Psoas muscle (tissue), 7 donors: ENCODE measurements at regions not wholly inside any gene's neighbourhood (a gene's known extent, or its start where the extent isn't known, plus 50 kb on each side); places are given as distances from the start of the nearest gene placed in this dataset.

Experiments
- ATAC-seq, 4 donors: fragments of 200-7000 bp; cut with Tn5 transposase; one replicate each; pipeline ENCODE4 v1.9.1; 2020; ENCODE audit warnings: moderate library complexity in 3 of 4, mild to moderate bottlenecking in 2 of 4
- DNase-seq, 2 donors: peaks; one replicate each; pipeline ENCODE4 v3.0.0-alpha.2; 2020
- H3K27ac ChIP-seq: fragments of 200-600 bp; one replicate; pipeline ENCODE4 v1.8.0; 2022
- H3K27me3 ChIP-seq, 3 donors: fragments of 200-600 bp in 1 of 3; one replicate each; pipeline versions ENCODE4 v1.6.1 to v1.8.0; 2013 to 2022; ENCODE audit warnings: low read length in 2 of 3, mild to moderate bottlenecking in 2 of 3, moderate library complexity in 1 of 3; ENCODE audit not compliant: insufficient read depth in 3 of 3
- H3K36me3 ChIP-seq, 2 donors: fragments of 200-600 bp in 1 of 2; one replicate each; pipeline versions ENCODE4 v1.6.1 to v1.8.0; 2013 to 2022; ENCODE audit warnings: low read depth in 1 of 2, mild to moderate bottlenecking in 1 of 2, moderate library complexity in 1 of 2; ENCODE audit not compliant: insufficient read depth in 1 of 2
- H3K4me1 ChIP-seq: fragments of 200-600 bp; one replicate; pipeline ENCODE4 v1.8.0; 2022
- H3K4me3 ChIP-seq: fragments of 200-600 bp; one replicate; pipeline ENCODE4 v1.8.0; 2022; ENCODE audit warnings: mild to moderate bottlenecking
- H3K9me3 ChIP-seq: fragments of 200-600 bp; one replicate; pipeline ENCODE4 v1.8.0; 2022
- CTCF ChIP-seq: fragments of 200-600 bp; IDR thresholded peaks from one replicate; pipeline ENCODE4 v1.8.0; 2022; ENCODE audit warnings: antibody characterized with exemption
- WGBS, 3 donors: extraction: QIAGEN DNeasy Blood & Tissue Kit; methylation state at CpG; one replicate each; pipeline versions ENCODE4 v1.1.6 to v1.1.7; 2013; 5-methylcytosine and 5-hydroxymethylcytosine counted together
- intact Hi-C, 2 donors: fragments of 100-400 bp; cut with DNase I; formaldehyde crosslinking; loops; one replicate each; pipeline versions ENCODE4 v1.11.0 to v1.14.2; 2022
- donor health status: healthy with polysubstance abuse.
- donor health status: DM: no; HTN: no; CAD: no; lungs with moderate emphysema.
- donor health status: Bipolar disorder and iron deficiency.
- donor health status: healthy.
- donor health status: DM: yes; HTN: yes; CAD: no.
- donor health status: DM: no; HTN: no; CAD: no.
- donor health status: DM: yes; HTN: yes; CAD: no.

DNA sequence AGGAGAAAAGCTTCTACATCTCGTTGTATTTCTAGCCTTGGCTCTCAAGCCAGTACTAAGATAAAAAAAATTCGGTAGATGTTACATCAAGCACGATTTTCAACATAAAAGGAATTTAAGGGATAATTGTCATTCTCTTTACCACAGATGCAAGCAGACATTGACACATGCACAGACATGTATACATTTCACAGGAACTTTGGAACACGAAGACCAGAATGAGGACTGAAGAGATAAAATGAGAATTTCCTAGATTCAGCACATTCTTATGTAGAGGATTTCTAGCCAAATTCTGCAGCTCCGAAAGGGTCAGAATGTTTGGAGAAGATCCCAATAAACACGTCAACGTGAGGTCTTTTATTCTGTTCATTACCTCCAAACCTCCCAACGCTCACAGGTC is 284.5 kb upstream of the ARGLU1 start:
- H3K36me3 ChIP-seq, result no peaks in the 10 kb centered on the region
- ATAC-seq (no peak), DNase-seq (no peak)
- no peaks in the 10 kb centered on the region for H3K4me1 ChIP-seq
- H3K27ac ChIP-seq, result no peak overlapping the region
- H3K27me3 ChIP-seq, result no peaks in the 10 kb centered on the region
- H3K4me3 ChIP-seq, result no peak overlapping the region
- WGBS, 3 donors, result 57 to 62% (median 58%) methylated on average over 8 of the region's 8 CpGs
- no peaks in the 10 kb centered on the region for H3K9me3 ChIP-seq
- TF ChIP-seq CTCF, result no peak
- intact Hi-C loops, result no loop called here

GRCh38 chr13:106850973-106851650 is 283.2 kb upstream of the ARGLU1 start:
- DNase-seq, result no peak
- H3K4me1 ChIP-seq, result no peaks in the 10 kb centered on the region
- intact Hi-C loops, result no loop called here
- H3K4me3 ChIP-seq, result no peak overlapping the region
- WGBS, 3 donors, result 76 to 80% (median 79%) methylated on average over 7 of the region's 7 CpGs
- no peak overlapping the region for H3K27ac ChIP-seq
- H3K9me3 ChIP-seq, result no peaks in the 10 kb centered on the region
- H3K27me3 ChIP-seq, result no peaks in the 10 kb centered on the region
- H3K36me3 ChIP-seq, result no peaks in the 10 kb centered on the region
- ATAC-seq, result no peak
- no peak for TF ChIP-seq CTCF

- ATAC-seq (no peak), DNase-seq (no peak)
- no peak for TF ChIP-seq CTCF
- Histone ChIP-seq H3K4me1 (no peaks in the 10 kb centered on the region), H3K27ac (no peak overlapping the region), H3K27me3 (no peaks in the 10 kb centered on the region), H3K36me3 (no peaks in the 10 kb centered on the region), H3K4me3 (no peak overlapping the region), H3K9me3 (no peaks in the 10 kb centered on the region)
- intact Hi-C loops, result no loop called here
- 79 to 82% (median 82%) methylated on average over 5 of the region's 5 CpGs for WGBS, 3 donors
These were observed 278.9 kb upstream of the ARGLU1 start for GRCh38 chr13:106846571-106847448.

DNA sequence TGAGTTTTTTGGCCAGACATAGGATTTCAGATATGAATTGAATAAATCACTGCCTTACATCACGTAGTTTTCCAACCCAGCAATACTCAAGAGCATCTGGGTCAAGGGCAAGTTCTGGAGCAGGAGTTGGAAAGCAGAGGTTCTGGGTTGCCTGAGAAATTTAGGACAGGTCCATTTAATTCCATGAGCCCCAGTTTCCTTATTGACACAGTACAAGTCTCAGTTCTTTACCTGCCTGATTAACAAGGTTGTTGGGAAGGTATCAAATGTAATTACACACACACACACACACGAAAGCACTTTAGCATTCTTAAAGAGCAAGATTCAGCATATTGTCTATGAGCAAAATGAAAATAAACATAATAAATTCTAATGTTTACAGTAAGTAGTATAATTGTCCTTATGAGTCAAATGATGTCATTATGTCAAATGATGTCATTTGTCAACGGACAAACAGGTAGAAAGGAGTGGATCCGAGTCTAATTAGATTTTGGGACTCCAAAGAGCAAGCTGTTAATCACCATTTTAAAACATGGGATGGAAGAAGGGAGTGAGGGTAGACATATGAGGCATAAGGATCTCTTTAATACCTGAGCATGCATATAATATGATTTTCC is 268.4 kb upstream of the ARGLU1 start:
- WGBS, 3 donors, result 65 to 73% (median 72%) methylated on average over 4 of the region's 4 CpGs
- H3K27ac ChIP-seq, result no peak overlapping the region
- ATAC-seq, result no peak

More for the DNA sequence above, 268.4 kb upstream of the ARGLU1 start:
- no peak for DNase-seq
- TF ChIP-seq CTCF, result no peak
- no peaks in the 10 kb centered on the region for H3K36me3 ChIP-seq
- peaks cover 0 to 3% (median 0%) of the 10 kb centered on the region in 3 donors for H3K27me3 ChIP-seq
- no peak overlapping the region for H3K4me3 ChIP-seq
- intact Hi-C loops, result no loop called here
- H3K9me3 ChIP-seq, result no peaks in the 10 kb centered on the region
- H3K4me1 ChIP-seq, result no peaks in the 10 kb centered on the region
